ENCODE measurements at regions not wholly inside any gene's neighbourhood (a gene's known extent, or its start where the extent isn't known, plus 50 kb on each side); places are given as distances from the start of the nearest gene placed in this dataset.

DNA sequence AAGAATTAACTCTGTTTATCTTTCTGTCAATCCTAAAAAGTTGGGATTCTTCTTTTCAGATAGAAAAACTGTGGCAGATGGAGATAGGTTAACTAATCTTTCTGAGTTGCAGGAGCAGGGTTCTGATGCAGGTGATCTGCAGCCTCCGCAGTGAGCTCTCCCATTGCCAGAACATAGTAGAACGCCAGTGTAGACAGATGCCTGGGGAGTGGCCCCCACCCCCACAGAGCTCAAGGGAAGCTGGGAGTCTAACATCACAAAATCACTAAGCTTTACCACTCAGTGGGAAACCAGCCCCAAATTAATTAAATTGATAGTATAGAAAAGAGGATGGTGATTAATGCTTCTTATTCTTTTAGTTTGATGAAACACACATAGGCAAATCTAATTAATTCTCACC is 295.0 kb upstream of the ATP10A start:
- TF ChIP-seq, protein P1, sequence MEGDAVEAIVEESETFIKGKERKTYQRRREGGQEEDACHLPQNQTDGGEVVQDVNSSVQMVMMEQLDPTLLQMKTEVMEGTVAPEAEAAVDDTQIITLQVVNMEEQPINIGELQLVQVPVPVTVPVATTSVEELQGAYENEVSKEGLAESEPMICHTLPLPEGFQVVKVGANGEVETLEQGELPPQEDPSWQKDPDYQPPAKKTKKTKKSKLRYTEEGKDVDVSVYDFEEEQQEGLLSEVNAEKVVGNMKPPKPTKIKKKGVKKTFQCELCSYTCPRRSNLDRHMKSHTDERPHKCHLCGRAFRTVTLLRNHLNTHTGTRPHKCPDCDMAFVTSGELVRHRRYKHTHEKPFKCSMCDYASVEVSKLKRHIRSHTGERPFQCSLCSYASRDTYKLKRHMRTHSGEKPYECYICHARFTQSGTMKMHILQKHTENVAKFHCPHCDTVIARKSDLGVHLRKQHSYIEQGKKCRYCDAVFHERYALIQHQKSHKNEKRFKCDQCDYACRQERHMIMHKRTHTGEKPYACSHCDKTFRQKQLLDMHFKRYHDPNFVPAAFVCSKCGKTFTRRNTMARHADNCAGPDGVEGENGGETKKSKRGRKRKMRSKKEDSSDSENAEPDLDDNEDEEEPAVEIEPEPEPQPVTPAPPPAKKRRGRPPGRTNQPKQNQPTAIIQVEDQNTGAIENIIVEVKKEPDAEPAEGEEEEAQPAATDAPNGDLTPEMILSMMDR (IDR thresholded peaks at IDR 0.05), result no peak
- Histone ChIP-seq H3K27ac (no peak overlapping the region), H3K4me3 (no peak overlapping the region), H3K27me3 (peaks cover 0 to 3% of the 10 kb centered on the region in 2 donors), H3K36me3 (no peaks in the 10 kb centered on the region), H3K4me1 (no peaks in the 10 kb centered on the region), H3K9me3 (peaks cover 0 to 5% (median 0%) of the 10 kb centered on the region in 3 donors)
- DNase-seq, result no peak
- intact Hi-C loops (cut with DNase I; ENCODE audit: low total_unique reads), result no loop called here

DNA sequence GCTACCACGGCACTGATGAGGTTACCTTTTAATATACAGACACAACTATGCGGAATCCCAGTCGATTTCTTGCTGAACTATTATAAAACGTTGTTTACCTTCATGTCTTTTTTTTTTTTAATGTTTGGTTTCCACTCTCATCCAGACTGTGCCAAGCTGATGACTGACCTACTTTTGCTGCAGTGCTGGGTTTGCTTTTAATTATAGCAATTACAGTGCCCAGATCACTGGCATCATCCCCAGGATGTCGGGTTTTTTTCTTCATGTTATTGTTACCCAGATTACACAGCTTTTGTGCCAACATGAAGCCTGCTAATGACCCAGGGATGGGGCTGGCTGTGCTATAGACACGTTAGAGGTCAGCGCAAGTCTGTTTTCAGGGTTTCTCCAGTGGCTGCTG is 294.0 kb upstream of the ATP10A start:
- intact Hi-C loops (cut with DNase I; ENCODE audit: low total_unique reads), result no loop called here
- no peak overlapping the region for H3K27ac ChIP-seq
- DNase-seq, result no peak

DNA sequence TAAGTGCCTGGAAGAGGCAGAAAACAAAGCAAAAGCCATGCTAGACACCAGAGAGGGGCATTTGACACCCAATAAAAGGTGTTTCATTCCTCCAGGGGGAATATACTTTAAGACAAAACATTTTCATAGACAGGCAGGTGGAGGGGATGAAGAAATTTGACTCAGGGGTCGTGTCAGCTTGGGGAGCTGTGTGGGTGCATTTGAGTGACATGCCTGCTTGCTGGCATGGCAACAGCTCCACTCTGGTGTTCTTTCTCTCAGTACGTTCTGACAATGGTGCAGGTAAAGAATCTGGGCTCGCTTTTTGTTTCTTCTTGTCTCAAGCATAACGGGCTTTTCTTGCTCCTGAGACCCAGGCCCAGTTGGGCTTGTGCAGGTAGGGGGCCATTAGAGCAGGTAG is 292.9 kb upstream of the ATP10A start:
- H3K9me3 ChIP-seq, result peaks cover 0 to 5% (median 0%) of the 10 kb centered on the region in 3 donors
- no peak for DNase-seq
- H3K36me3 ChIP-seq, result no peaks in the 10 kb centered on the region
- no peaks in the 10 kb centered on the region for H3K4me1 ChIP-seq
- no peak overlapping the region for H3K27ac ChIP-seq
- no peak overlapping the region for H3K4me3 ChIP-seq
- TF ChIP-seq, protein P1 (IDR thresholded peaks at IDR 0.05), result no peak
- H3K27me3 ChIP-seq, result no peaks in the 10 kb centered on the region
- intact Hi-C loops (cut with DNase I; ENCODE audit: low total_unique reads), result no loop called here

More for the DNA sequence above, 294.0 kb upstream of the ATP10A start:
- peaks cover 0 to 5% (median 0%) of the 10 kb centered on the region in 3 donors for H3K9me3 ChIP-seq
- TF ChIP-seq, protein P1 (IDR thresholded peaks at IDR 0.05), result no peak
- H3K4me3 ChIP-seq, result no peak overlapping the region
- H3K27me3 ChIP-seq, result no peaks in the 10 kb centered on the region
- no peaks in the 10 kb centered on the region for H3K4me1 ChIP-seq
- H3K36me3 ChIP-seq, result no peaks in the 10 kb centered on the region

DNA sequence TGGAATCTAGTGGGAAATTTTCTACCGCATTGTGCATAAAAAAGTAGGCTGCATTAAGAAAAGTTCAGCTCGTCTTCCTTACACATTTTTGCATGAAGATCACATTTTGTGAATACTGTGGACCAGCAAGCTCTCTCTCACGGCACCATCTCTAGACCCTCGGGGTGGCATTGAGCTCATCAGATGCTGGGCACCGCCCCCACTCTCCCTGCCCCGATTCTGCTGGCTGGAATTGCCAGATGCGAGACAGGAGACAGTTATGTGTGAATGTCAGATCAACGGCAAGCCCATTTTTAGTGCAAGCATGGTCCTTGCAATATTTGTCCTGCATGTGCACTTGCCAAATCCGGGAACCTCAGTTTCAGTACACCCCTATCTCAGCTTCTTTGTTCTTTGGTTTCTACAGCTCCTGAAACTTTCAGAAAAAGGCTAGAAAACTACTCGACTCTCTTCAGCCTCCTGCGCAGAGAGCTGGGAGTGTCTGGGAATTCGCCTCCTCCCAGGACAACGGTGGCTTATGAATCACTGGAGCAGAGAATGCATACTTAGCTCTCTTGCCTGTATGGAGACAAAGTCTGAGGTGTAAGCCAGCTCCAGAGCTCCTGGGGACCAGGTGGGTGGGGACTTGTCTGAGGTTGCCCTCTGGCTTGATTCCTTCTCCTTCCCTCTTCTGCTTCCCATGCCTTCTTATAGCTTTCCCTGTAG is 285.2 kb upstream of the ATP10A start:
- DNase-seq, result no peak
- intact Hi-C loops (cut with DNase I; ENCODE audit: low total_unique reads), result no loop called here
- no peaks in the 10 kb centered on the region for H3K9me3 ChIP-seq
- H3K36me3 ChIP-seq, result no peaks in the 10 kb centered on the region
- TF ChIP-seq, protein P1 (IDR thresholded peaks at IDR 0.05), result no peak
- H3K4me3 ChIP-seq, result no peak overlapping the region
- H3K4me1 ChIP-seq, result no peaks in the 10 kb centered on the region
- H3K27ac ChIP-seq, result no peak overlapping the region
- peaks cover 0 to 5% of the 10 kb centered on the region in 2 donors for H3K27me3 ChIP-seq

DNA sequence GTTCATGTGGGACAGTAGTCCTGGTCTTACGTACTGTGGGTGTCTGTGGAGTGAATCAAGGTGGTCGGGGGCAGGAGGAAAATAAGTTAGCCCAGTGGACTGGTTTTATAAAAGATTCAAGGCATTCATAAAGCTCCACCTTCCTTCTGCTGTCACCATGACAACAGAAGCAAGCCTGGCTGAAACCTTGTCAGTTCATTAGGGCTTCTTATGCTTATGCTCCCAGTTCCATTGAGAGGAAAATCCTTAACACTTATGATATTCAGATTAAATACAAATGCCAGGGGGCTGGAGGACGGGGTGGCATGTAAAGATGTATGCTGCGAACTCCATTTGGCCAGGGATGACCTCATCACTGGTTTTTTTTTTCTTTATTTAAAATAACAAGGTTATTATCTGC is 283.1 kb upstream of the ATP10A start:
- H3K27ac ChIP-seq, result no peak overlapping the region
- no peaks in the 10 kb centered on the region for H3K36me3 ChIP-seq
- no peaks in the 10 kb centered on the region for H3K4me1 ChIP-seq
- no peak overlapping the region for H3K4me3 ChIP-seq
- no peaks in the 10 kb centered on the region for H3K9me3 ChIP-seq
- TF ChIP-seq, protein P1 (IDR thresholded peaks at IDR 0.05), result no peak
- peaks cover 0 to 5% of the 10 kb centered on the region in 2 donors for H3K27me3 ChIP-seq
- DNase-seq, result no peak
- intact Hi-C loops (cut with DNase I; ENCODE audit: low total_unique reads), result no loop called here
